PC-3 (cell line): ENCODE measurements at regions not wholly inside any gene's neighbourhood (a gene's known extent, or its start where the extent isn't known, plus 50 kb on each side); places are given as distances from the start of the nearest gene placed in this dataset.

ENCODE experiments used
- ATAC-seq: fragments of 200-7000 bp; cut with Tn5 transposase; 2 replicates; pipeline ENCODE4 v1.9.1; 2020; ENCODE audit warnings: mild to moderate bottlenecking, moderate library complexity
- BruUV-seq: library from RNA; stranded (reverse); fragments of 400-500 nt; replicated peaks from 2 replicates; lab custom pipeline; 2021; lab: Mats Ljungman, UMichigan
- CTCF ChIA-PET: fragments of 300-600 bp; sonication (Branson Sonifier 250); formaldehyde crosslinking; loops from one replicate; lab custom pipeline; 2022; ENCODE audit warnings: antibody characterized with exemption; lab: Charles Lee
- POLR2A ChIA-PET: fragments of 300-600 bp; sonication (Branson Sonifier 250); formaldehyde crosslinking; loops from one replicate; lab custom pipeline; 2022; ENCODE audit warnings: antibody characterized with exemption; ENCODE audit not compliant: unreplicated experiment; lab: Charles Lee
- DNase-seq: peaks from one replicate; pipeline ENCODE4 v3.0.0-alpha.2; 2015
- H2AFZ ChIP-seq: fragments of 300-600 bp; sonication (generic); 2 replicates; pipeline ENCODE4 v1.6.0; 2016; ENCODE audit warnings: antibody characterized with exemption, low read length
- H3F3A ChIP-seq: fragments of 300-600 bp; sonication (generic); one replicate; pipeline ENCODE4 v1.6.0; 2017; ENCODE audit warnings: antibody characterized with exemption, low read length, control low read depth, mild to moderate bottlenecking; ENCODE audit not compliant: unreplicated experiment
- H3K27ac ChIP-seq: fragments of 300-600 bp; sonication (generic); 2 replicates; pipeline ENCODE4 v1.5.1; 2016; ENCODE audit warnings: mild to moderate bottlenecking, low read length
- H3K27me3 ChIP-seq: fragments of 300-600 bp; sonication (generic); 2 replicates; pipeline ENCODE4 v1.6.1; 2016; ENCODE audit warnings: low read length, mixed read lengths
- H3K36me3 ChIP-seq: fragments of 300-600 bp; sonication (generic); 2 replicates; pipeline ENCODE4 v1.6.1; 2016; ENCODE audit warnings: low read depth, mixed run types, low read length, mixed read lengths
- H3K4me1 ChIP-seq: fragments of 300-600 bp; sonication (generic); 2 replicates; pipeline ENCODE4 v1.5.1; 2016; ENCODE audit warnings: low read length; ENCODE audit not compliant: insufficient read depth
- H3K4me2 ChIP-seq: fragments of 300-600 bp; sonication (generic); 2 replicates; pipeline ENCODE4 v1.6.0; 2016; ENCODE audit warnings: low read length
- H3K4me3 ChIP-seq: fragments of 300-600 bp; sonication (generic); 2 replicates; pipeline ENCODE4 v1.5.1; 2016; ENCODE audit warnings: mild to moderate bottlenecking, low read length, mixed read lengths
- H3K79me2 ChIP-seq: fragments of 300-600 bp; sonication (generic); 2 replicates; pipeline ENCODE4 v1.6.1; 2017; ENCODE audit warnings: low read length, mixed read lengths
- H3K9ac ChIP-seq: fragments of 300-600 bp; sonication (generic); 2 replicates; pipeline ENCODE4 v1.6.0; 2016; ENCODE audit warnings: mild to moderate bottlenecking, low read length
- H3K9me2 ChIP-seq: fragments of 300-600 bp; sonication (generic); replicated peaks from 2 replicates; pipeline ENCODE4 v1.6.1; 2016; ENCODE audit warnings: mixed run types, low read length, mixed read lengths
- H3K9me3 ChIP-seq: fragments of 300-600 bp; sonication (generic); 2 replicates; pipeline ENCODE4 v1.6.1; 2016; ENCODE audit warnings: low read length, mixed read lengths
- H4K20me1 ChIP-seq: fragments of 300-600 bp; sonication (generic); 2 replicates; pipeline ENCODE4 v1.6.1; 2016; ENCODE audit warnings: low read length, mixed read lengths
- CTCF ChIP-seq: fragments of 300-600 bp; sonication (generic); conservative IDR thresholded peaks from 2 replicates; pipeline ENCODE4 v1.5.1; 2017; ENCODE audit warnings: antibody characterized with exemption, low read depth, mild to moderate bottlenecking, low read length
- EZH2 ChIP-seq: fragments of 300-600 bp; sonication (generic); IDR thresholded peaks from one replicate; pipeline ENCODE4 v1.6.1; 2017; ENCODE audit warnings: antibody characterized with exemption, mild to moderate bottlenecking, low read length; ENCODE audit not compliant: unreplicated experiment
- EZH2phosphoT487 ChIP-seq: fragments of 300-600 bp; sonication (generic); IDR thresholded peaks from 2 replicates; pipeline ENCODE4 v1.6.1; 2018; ENCODE audit warnings: mild to moderate bottlenecking, antibody characterized with exemption, low read length, borderline replicate concordance
- intact Hi-C: fragments of 100-400 bp; cut with micrococcal nuclease; formaldehyde crosslinking; loops from 2 replicates; pipeline ENCODE4 v1.9.0; 2023

- CTCF ChIA-PET, result no interaction called here
- no peak for ATAC-seq
Measured at GRCh38 chr2:16186661-16187481, 246.5 kb downstream of the MYCN start.

GRCh38 chr2:16185801-16186272 lies 245.5 kb downstream of the MYCN start:
- H3K4me2 ChIP-seq, result no peak overlapping the region
- DNase-seq, result no peak
- H2AFZ ChIP-seq, result no peak overlapping the region
- no peaks in the 10 kb centered on the region for H3K79me2 ChIP-seq
- no peaks in the 10 kb centered on the region; the same call in 1 of the 2 replicates for H3K27me3 ChIP-seq
- no peak overlapping the region for H3K4me3 ChIP-seq
- no peaks in the 10 kb centered on the region for H3K4me1 ChIP-seq
- ATAC-seq, result no peak
- intact Hi-C loops, result no loop called here
- TF ChIP-seq CTCF (no peak), EZH2 (no peak), EZH2phosphoT487 (no peak)
- CTCF ChIA-PET, result no interaction called here
- no peaks in the 10 kb centered on the region for H3K9me2 ChIP-seq
- BruUV-seq, result no TSS peak
- no peak overlapping the region for H3K9ac ChIP-seq
- no peaks in the 10 kb centered on the region for H3K9me3 ChIP-seq
- H3K36me3 ChIP-seq, result no peaks in the 10 kb centered on the region
- H3F3A ChIP-seq, result no peaks in the 10 kb centered on the region
- no peaks in the 10 kb centered on the region for H4K20me1 ChIP-seq
- POLR2A ChIA-PET, result no interaction called here
- H3K27ac ChIP-seq, result no peak overlapping the region

More at GRCh38 chr2:16186661-16187481, 246.5 kb downstream of the MYCN start:
- no peak for DNase-seq
- no peaks in the 10 kb centered on the region for H4K20me1 ChIP-seq
- no peaks in the 10 kb centered on the region for H3K27me3 ChIP-seq
- no peak overlapping the region for H2AFZ ChIP-seq
- H3K4me2 ChIP-seq, result no peak overlapping the region
- H3K4me1 ChIP-seq, result no peaks in the 10 kb centered on the region
- H3F3A ChIP-seq, result no peaks in the 10 kb centered on the region
- no peaks in the 10 kb centered on the region for H3K36me3 ChIP-seq
- H3K27ac ChIP-seq, result no peak overlapping the region
- no peaks in the 10 kb centered on the region for H3K9me3 ChIP-seq
- BruUV-seq, result no TSS peak
- no peak overlapping the region for H3K4me3 ChIP-seq
- H3K9ac ChIP-seq, result no peak overlapping the region
- TF ChIP-seq EZH2 (no peak), CTCF (no peak), EZH2phosphoT487 (no peak)
- H3K79me2 ChIP-seq, result no peaks in the 10 kb centered on the region
- POLR2A ChIA-PET, result no interaction called here
- H3K9me2 ChIP-seq, result no peaks in the 10 kb centered on the region
- intact Hi-C loops, result no loop called here
